Effector memory CD8-positive, alpha-beta T cell (primary cell): ENCODE measurements at regions not wholly inside any gene's neighbourhood (a gene's known extent, or its start where the extent isn't known, plus 50 kb on each side); places are given as distances from the start of the nearest gene placed in this dataset.
"Not testable (repeated sequence)": the region's sequence is repeated elsewhere in the genome, so short reads cannot be mapped to it uniquely, and the experiment has no call there.

Experiments used
- ATAC-seq: fragments of 150-1000 bp; cut with Tn5 transposase; replicated peaks from 2 replicates; pipeline ENCODE4 v1.10.0; 2021; ENCODE audit warnings: mild to moderate bottlenecking, moderate library complexity
- DNase-seq, 3 experiments: peaks; one replicate each; pipeline ENCODE4 v3.0.0; 2021
- H3K27ac Mint-ChIP-seq, 2 donors: one replicate each; pipeline ENCODE4 v1.8.0; 2022; ENCODE audit warnings: mild to moderate bottlenecking in 2 of 2, mixed read lengths in 2 of 2, moderate library complexity in 2 of 2
- H3K27me3 Mint-ChIP-seq, 2 donors: one replicate each; pipeline ENCODE4 v1.8.0; 2022; ENCODE audit warnings: mixed read lengths in 2 of 2
- H3K36me3 Mint-ChIP-seq: one replicate; pipeline ENCODE4 v1.8.0; 2022; ENCODE audit warnings: mild to moderate bottlenecking, moderate library complexity, mixed read lengths; ENCODE audit not compliant: insufficient read depth
- H3K4me1 Mint-ChIP-seq, 2 donors: one replicate each; pipeline ENCODE4 v1.8.0; 2022; ENCODE audit warnings: low read depth in 2 of 2, mixed read lengths in 2 of 2
- H3K4me3 Mint-ChIP-seq, 2 donors: one replicate each; pipeline ENCODE4 v1.8.0; 2022; ENCODE audit warnings: mild to moderate bottlenecking in 2 of 2, mixed read lengths in 2 of 2, moderate library complexity in 2 of 2
- H3K9me3 Mint-ChIP-seq, 2 donors: one replicate each; pipeline ENCODE4 v1.8.0; 2022; ENCODE audit warnings: mixed read lengths in 2 of 2

DNA sequence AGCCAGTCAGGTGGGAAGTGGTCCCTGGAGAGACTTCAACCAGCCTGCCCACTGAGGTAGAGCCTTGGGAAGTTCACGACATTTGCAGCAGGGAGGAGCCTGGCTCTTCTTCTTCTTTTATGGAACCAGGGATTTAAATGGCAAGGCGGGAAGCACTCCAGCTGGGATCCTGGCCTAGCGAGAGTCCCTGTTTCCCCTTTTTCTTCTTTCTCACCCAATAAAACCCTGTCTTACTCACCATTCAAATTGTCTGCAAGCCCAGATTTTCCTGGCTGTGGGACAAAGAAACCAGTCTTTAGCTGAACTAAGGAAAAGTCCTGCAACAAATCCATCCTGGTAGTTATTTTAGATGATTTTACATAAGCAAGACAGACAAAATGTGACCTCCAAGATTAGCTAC, 503.7 kb downstream of the CDH10 start:
- no peaks in the 10 kb centered on the region for H3K36me3 Mint-ChIP-seq
- DNase-seq, result no peak
- no peak for ATAC-seq
- H3K4me3 Mint-ChIP-seq, result no peak overlapping the region
- H3K27ac Mint-ChIP-seq, result no peak overlapping the region
- no peaks in the 10 kb centered on the region for H3K27me3 Mint-ChIP-seq
- peaks cover 2 to 10% of the 10 kb centered on the region in 2 donors for H3K9me3 Mint-ChIP-seq
- no peaks in the 10 kb centered on the region for H3K4me1 Mint-ChIP-seq

DNA sequence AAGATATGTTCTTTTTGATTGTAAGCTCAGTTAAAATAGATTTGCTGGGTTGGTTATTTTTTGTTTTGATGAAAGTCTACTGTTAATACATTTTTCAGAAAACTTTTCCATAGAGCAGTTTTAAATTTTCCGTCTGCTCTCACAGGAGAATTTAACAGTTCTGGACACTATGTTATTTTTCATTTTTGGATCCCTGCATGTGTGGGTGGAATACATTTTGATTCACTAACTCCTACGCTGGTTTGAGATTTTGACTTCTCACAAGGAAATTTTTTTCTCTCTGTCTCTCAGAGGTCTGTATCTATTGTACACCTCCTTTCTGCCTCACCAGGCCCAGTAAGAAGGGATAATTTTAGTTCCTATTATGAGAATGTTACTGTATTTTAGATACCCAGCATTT, 502.4 kb downstream of the CDH10 start:
- DNase-seq (no peak), ATAC-seq (no peak)
- Mint-ChIP-seq H3K36me3 (no peaks in the 10 kb centered on the region), H3K4me3 (no peak overlapping the region), H3K27me3 (no peaks in the 10 kb centered on the region), H3K27ac (no peak overlapping the region), H3K4me1 (no peaks in the 10 kb centered on the region), H3K9me3 (peaks cover 0 to 10% of the 10 kb centered on the region in 2 donors)

DNA sequence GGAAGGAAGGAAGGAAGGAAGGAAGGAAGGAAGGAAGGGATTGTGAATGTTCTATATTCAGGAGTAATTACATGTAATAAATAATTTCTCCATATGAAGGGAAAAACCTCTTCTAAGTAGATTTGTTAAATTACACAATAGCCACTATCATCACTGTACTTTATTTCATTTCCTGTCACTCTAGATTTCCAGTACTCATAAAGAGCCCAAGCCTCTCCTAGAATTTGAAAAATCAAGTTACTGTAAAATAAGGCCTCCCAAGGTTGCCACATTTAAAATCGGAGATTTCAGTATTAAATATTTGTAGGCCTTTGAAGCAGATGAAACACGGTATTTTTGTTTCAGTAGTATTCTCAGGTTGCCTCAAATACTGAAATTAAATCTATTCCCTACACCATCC, 499.0 kb downstream of the CDH10 start:
- Mint-ChIP-seq H3K36me3 (no peaks in the 10 kb centered on the region), H3K27ac (no peak overlapping the region), H3K4me1 (no peaks in the 10 kb centered on the region), H3K9me3 (no peaks in the 10 kb centered on the region), H3K4me3 (no peak overlapping the region), H3K27me3 (no peaks in the 10 kb centered on the region)
- no peak for DNase-seq
- no peak for ATAC-seq

DNA sequence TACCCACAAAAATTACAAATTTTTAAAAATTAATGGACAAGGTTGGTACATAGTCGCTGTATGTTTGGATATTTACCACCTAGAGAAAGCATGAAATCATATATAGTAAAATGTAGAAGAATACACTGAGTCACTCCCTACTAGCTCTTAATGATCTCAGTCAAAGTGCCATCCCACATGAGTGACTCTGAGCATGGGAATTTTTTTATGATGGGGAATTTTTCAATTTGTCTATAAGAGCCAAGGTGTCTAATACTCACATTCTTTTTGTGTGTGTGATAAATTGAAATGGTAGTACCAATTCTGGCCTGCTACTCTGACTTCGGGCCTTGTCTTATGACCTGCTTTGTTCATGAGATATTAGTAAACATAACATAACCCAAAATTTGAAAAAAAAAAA, 483.2 kb downstream of the CDH10 start:
- Mint-ChIP-seq H3K27ac (no peak overlapping the region), H3K4me1 (no peaks in the 10 kb centered on the region), H3K4me3 (no peak overlapping the region), H3K9me3 (peaks cover 0 to 15% of the 10 kb centered on the region in 2 donors), H3K36me3 (no peaks in the 10 kb centered on the region), H3K27me3 (no peaks in the 10 kb centered on the region)
- no peak for ATAC-seq
- no peak for DNase-seq

DNA sequence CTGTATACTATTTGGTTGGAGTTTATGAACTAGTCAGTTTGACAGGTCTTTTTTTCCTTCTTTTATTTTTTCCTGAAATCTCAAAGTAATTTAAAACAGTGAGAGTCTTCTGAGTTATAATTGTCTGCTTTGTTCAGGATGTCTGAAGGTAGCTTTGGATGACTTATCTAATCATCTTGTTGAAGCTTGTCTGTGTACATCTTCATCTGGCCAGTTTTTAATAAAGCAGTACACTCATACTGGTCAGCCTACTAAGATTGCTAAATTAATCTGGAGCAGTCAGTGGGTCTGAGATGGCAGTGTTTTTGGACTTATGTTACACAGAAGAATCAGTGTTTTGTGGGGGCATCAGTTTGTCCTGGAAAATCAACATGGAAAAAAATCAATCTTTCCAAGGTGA, 482.4 kb downstream of the CDH10 start:
- Mint-ChIP-seq H3K36me3 (no peaks in the 10 kb centered on the region), H3K4me1 (no peaks in the 10 kb centered on the region), H3K4me3 (no peak overlapping the region), H3K27me3 (no peaks in the 10 kb centered on the region), H3K27ac (no peak overlapping the region), H3K9me3 (peaks cover 3 to 15% of the 10 kb centered on the region in 2 donors)
- ATAC-seq, result no peak
- DNase-seq, result no peak

DNA sequence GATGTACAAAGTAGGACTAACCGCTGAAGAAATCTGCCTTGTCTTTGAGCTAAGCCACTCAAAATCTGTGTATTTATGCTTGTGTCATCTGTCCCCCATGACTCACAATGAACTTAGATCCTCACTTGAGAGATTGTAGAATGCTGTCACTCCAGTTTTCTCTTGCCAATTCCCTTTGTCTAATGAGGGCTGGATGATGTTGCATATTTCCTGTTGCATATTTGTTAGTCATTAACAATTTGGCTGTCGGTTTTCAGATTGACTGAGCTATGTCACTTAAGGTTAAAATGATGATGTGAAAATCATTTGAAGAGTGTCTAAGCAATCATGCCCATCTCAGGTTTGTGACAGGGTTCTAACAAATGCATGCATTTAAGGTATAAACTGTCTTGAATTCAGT, 481.7 kb downstream of the CDH10 start:
- no peak overlapping the region for H3K4me3 Mint-ChIP-seq
- no peaks in the 10 kb centered on the region for H3K27me3 Mint-ChIP-seq
- DNase-seq (no peak), ATAC-seq (no peak)
- H3K4me1 Mint-ChIP-seq, result no peaks in the 10 kb centered on the region
- H3K36me3 Mint-ChIP-seq, result no peaks in the 10 kb centered on the region
- no peak overlapping the region for H3K27ac Mint-ChIP-seq
- H3K9me3 Mint-ChIP-seq, result peaks cover 3 to 15% of the 10 kb centered on the region in 2 donors

DNA sequence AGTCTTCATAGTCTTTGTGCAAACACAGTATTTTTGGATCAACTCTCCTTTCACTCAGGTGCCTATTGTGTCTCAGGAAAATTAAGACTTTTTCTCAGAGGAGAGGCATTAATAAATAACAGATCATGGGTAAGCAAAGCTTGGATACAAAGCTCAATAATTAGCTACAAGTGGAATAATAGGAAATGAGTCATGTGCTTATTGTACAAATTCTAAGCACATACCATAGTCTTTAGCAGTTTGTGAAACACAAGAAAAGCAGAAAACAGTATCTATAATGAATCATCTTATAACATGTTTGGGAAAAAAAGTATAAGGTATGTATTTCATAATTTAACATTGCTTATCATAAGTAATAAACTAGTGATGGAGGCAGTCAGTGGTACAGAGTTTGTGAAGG, 477.0 kb downstream of the CDH10 start:
- DNase-seq (no peak), ATAC-seq (no peak)
- Mint-ChIP-seq H3K9me3 (peaks cover 0 to 7% of the 10 kb centered on the region in 2 donors), H3K36me3 (no peaks in the 10 kb centered on the region), H3K4me3 (no peak overlapping the region), H3K4me1 (no peaks in the 10 kb centered on the region), H3K27ac (no peak overlapping the region), H3K27me3 (no peaks in the 10 kb centered on the region)

DNA sequence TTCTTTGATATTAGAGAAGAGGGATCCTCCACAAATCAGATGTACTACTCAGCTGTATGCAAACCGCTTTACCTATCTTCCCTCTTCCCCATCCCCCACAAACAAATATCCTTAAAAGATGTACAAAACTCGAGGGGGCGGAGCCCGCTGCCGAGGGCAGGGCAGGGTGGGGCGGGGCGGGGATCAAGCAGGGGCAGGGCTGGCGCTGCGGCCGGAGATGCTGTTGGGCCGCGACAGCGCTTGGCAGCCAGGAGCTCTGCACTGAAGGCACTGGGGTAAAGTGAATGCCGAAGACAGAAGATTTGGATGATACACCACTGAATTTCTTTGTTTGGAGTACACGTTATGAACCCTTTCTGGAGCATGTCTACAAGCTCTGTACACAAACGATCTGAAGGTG, 474.8 kb downstream of the CDH10 start:
- no peak overlapping the region for H3K27ac Mint-ChIP-seq
- H3K4me3 Mint-ChIP-seq, result no peak overlapping the region
- no peak for DNase-seq
- H3K27me3 Mint-ChIP-seq, result no peaks in the 10 kb centered on the region
- H3K36me3 Mint-ChIP-seq, result no peaks in the 10 kb centered on the region
- ATAC-seq, result no peak
- no peaks in the 10 kb centered on the region for H3K4me1 Mint-ChIP-seq
- H3K9me3 Mint-ChIP-seq, result peaks cover 0 to 7% of the 10 kb centered on the region in 2 donors

DNA sequence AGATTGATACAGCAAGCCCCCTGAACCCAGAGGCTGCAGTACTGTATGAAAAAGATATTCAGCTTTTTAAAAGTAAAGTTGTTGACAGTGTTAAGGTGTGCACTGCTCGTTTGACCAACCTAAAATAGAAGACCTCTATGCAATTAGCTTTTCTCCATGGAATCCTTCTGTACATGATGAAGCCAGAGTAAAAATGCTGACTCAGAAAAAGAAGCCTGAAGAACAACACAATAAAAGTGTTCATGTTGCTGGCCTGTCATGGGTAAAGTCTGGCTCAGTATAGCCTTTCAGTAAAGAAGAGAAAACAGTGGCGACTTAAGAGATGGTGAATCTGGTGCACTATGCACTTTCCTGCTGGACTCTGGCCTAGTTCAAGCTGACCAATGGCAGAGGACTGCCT, 473.8 kb downstream of the CDH10 start:
- not testable (repeated sequence) for H3K27me3 Mint-ChIP-seq, DNase-seq, H3K27ac Mint-ChIP-seq, H3K9me3 Mint-ChIP-seq, H3K36me3 Mint-ChIP-seq, H3K4me3 Mint-ChIP-seq, H3K4me1 Mint-ChIP-seq, ATAC-seq

DNA sequence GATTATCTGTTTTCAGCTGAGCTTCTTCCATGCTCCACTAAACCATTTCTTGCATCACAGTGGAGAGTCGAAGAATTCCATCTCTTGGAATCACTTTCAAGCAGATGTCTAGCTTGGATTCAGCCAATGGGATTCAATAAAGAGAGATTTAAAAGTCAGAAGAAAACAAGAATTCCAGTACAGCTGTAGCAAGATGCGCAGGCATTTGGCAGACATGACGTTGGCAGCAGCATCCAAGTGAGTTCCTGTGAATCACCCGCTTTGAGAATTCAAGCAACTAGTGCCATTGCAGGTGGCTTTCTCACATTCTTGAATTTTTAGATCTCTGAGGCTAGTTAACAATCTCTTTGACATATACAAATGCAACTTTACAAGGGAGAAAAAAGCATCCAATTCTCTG, 467.0 kb downstream of the CDH10 start:
- ATAC-seq, result no peak

DNA sequence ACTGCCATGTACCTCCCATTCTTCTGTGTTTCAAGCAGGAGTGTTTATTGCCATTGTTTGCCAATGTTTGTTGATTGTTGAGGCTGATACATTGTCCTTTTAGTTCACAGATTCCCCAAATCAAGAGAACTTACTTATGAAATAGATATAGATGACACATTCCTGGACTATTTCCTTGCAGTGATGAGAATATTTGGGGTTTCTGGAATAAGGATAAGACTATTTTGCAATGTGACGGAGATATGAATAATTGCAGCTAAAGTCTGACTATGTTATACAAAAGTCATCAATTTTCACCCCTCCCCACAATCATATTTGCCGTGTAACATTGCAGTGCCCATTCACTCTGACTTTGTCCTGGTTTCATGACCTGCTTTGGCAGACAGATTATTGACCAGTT, 460.8 kb downstream of the CDH10 start:
- H3K27me3 Mint-ChIP-seq, result no peaks in the 10 kb centered on the region

More for the DNA sequence above, 467.0 kb downstream of the CDH10 start:
- Mint-ChIP-seq H3K4me3 (no peak overlapping the region), H3K27me3 (no peaks in the 10 kb centered on the region), H3K4me1 (no peaks in the 10 kb centered on the region), H3K27ac (no peak overlapping the region), H3K36me3 (no peaks in the 10 kb centered on the region), H3K9me3 (no peaks in the 10 kb centered on the region)
- DNase-seq, result no peak

DNA sequence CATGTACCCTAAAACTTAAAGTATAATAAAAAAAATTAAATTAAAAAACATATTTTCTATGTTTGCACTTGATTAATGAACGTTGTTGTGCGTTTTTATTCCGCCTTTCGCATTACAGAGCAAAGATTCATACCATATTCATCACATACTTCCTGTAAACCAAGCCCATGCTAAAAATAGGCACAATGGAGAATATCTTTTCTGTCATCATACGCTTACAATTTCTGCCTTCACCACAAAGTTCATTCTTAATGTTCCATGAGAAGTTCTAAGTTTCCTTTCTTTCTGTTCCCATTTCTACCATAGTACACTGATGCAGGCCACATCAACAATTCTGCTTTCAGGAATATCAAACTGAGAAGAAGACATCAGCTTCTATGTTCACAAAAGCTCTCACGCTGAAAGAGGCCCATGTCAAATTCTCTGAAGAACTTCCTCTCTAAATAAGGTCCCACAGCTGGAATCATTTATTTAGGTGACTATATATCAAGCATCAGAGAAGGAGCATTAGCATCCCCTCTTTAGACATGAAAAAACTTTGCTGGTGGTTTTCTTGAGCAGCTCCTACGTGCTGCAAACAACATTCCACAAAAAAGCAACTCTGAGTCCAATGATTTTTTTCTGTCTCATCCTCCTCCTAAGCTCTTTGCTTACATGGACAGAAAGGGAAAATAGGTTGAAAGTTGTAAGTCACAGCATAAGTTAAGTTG, 456.4 kb downstream of the CDH10 start:
- H3K27me3 Mint-ChIP-seq, result no peaks in the 10 kb centered on the region
- peaks cover 0 to 7% of the 10 kb centered on the region in 2 donors for H3K9me3 Mint-ChIP-seq
- no peak overlapping the region for H3K27ac Mint-ChIP-seq
- DNase-seq, result no peak
- no peaks in the 10 kb centered on the region for H3K4me1 Mint-ChIP-seq
- peaks cover 2% of the 10 kb centered on the region for H3K36me3 Mint-ChIP-seq
- H3K4me3 Mint-ChIP-seq, result no peak overlapping the region
- ATAC-seq, result no peak

More for the DNA sequence above, 460.8 kb downstream of the CDH10 start:
- Mint-ChIP-seq H3K4me3 (no peak overlapping the region), H3K9me3 (peaks cover 0 to 5% of the 10 kb centered on the region in 2 donors), H3K4me1 (no peaks in the 10 kb centered on the region), H3K36me3 (no peaks in the 10 kb centered on the region), H3K27ac (no peak overlapping the region)
- no peak for ATAC-seq
- DNase-seq, result no peak

DNA sequence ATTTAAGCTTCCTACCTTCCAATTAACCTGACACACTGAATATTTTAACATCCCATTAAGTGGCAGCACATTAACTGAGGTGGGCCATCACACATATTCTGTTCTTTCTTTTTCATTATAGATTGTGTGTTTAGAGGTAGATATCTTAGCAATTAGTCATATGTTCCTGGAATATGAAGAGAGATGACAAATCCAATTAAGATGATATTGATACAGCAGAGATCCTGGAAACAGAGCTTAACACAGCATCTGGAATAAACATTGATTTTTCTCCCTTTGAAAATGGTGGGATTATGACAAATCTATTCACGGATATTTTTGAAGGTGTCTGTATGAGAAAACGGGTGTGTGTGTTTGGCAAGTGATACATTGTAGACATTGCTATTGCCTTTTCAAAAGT, 448.0 kb downstream of the CDH10 start:
- no peaks in the 10 kb centered on the region for H3K36me3 Mint-ChIP-seq
- H3K27ac Mint-ChIP-seq, result no peak overlapping the region
- no peaks in the 10 kb centered on the region for H3K4me1 Mint-ChIP-seq
- no peak for ATAC-seq
- H3K9me3 Mint-ChIP-seq, result peaks cover 4 to 7% of the 10 kb centered on the region in 2 donors
- no peak for DNase-seq
- H3K4me3 Mint-ChIP-seq, result no peak overlapping the region
- H3K27me3 Mint-ChIP-seq, result no peaks in the 10 kb centered on the region

DNA sequence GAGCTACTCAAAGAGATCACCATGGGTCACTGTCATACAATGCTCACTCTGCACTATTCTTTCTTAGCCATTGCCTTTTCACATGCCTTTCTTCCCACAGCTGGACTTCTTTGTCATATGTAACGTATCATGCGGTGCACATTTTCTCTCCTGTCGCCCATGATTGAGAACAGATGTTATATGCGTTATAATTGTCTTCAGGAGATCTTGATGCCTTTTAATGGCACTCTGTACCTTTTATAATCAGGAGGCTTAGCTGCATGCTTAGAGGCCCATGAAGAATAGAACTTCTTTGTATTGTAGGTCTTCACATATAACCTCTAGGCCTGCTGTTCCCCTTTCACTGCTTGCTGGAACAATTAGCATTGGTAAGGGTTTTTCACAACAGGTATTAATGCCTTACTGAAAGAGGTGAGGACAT, 436.1 kb downstream of the CDH10 start:
- Mint-ChIP-seq H3K27me3 (no peaks in the 10 kb centered on the region), H3K27ac (no peak overlapping the region), H3K9me3 (peaks cover 9 to 11% of the 10 kb centered on the region in 2 donors), H3K4me1 (no peaks in the 10 kb centered on the region), H3K4me3 (no peak overlapping the region), H3K36me3 (no peaks in the 10 kb centered on the region)
- ATAC-seq (no peak), DNase-seq (no peak)
